ENCODE measurements at regions not wholly inside any gene's neighbourhood (a gene's known extent, or its start where the extent isn't known, plus 50 kb on each side); places are given as distances from the start of the nearest gene placed in this dataset.

DNA sequence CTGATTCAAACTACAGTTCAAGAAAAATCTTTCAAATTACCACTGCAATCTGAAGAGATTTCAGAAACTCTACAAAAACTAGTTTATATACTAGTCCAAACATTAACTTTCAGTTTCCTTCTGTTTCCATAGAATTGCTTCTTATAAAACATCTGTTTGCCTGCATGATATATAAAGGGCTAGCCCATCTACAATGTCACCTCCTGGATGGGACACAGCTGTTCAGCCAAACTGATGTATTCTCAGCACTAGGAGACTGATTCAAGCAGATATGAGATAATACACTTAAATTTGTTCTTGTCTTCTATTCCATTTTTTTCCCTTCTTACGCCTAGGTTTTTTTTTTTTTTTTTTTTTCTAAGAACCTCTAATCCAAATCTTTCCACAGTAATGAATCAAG lies 1569.7 kb upstream of the IGFBP7 start:
- no peak for DNase-seq

DNA sequence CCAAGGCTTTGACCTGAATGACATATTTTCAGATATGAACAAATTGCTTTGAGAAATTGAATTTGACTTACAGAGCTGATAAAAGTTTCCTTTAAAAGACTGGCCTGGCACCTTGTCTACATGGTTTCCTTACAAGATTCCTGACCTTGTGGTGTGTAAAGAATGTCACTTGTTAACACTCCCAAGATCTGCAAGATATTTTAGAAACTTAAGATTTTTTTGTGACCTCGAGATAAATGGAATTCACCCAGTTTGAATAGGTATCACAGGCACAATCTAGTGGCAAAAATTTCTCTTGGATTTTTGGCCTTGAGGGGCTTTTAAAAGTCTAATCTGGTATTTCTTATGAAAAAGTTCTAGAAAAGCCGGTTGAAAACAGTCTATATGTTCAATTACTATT lies 1568.9 kb upstream of the IGFBP7 start:
- no peak for DNase-seq

DNA sequence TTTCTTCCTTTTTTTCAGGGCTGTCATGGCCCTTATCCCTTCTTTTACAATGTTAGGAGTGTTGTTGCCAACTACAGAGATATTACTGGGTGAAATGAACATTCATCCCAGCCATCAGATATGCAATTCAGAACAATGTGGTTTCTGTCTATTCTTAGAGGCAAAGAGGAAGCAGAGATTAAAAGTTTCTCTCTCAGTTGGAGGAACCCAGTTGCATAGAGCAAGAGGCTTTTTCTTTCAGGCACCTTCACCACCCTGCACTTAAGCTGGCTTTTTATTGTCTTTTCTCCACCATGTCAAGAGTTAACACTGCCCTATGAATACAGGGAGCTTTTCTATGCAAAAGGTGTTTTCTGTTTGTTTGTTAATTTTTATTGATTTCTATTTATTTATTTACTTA lies 1559.6 kb upstream of the IGFBP7 start:
- no peak for DNase-seq

DNA sequence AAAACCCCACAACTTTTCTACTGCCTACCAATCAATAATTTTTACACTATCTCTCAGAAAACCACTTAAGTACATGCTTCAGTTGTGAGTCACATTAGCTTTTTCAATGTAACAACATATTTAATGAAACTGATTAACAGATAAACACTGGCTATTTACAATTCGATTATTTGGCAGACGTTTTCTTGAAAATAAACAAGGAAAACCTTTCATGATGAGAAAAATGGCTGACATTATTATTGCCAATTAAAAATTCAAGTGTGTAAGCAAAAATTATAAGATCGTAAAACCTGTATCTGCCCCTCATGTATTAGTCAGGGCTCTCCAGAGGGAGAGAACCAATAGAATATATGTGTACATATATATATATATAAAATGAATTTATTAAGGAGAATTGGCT lies 1555.5 kb upstream of the IGFBP7 start:
- no peak for DNase-seq

DNA sequence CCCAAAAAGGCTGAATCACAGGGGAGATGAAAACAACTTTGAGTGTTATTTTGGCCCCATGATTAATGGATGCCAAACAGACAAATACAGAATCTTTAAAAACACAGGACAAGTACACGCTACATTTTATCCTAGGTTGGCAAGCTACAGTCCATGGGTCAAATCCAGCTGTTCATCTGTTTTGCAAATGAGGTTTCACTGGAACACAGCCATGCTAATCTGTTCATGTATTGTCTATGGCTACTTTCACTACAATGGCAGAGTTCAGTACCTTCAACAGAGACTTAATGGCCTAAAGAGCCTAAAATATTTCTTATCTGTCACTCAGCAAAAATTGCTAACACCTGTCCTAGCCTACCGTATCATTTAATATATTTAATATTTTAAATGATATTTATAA lies 1548.5 kb upstream of the IGFBP7 start:
- peak; percentile 15 for DNase-seq

DNA sequence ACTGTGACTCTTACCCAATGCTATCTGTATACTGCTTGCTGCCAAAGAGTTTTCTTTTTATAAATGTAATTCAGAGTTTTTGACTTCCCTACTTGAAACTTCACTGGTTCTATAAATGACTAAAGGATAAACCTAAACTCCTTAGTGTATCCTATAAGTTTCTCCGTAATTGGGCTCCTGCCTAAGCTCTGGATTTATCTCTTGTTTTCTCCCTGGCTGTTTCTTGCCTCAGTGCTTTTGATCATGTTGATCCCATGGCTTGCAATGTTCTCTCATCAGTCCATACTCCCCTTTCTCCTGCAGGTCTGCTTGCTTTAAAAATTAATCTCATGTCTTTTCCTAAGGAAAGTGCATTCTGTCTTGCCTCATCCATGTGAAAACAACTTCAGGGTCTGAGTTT lies 1543.1 kb upstream of the IGFBP7 start:
- no peak for DNase-seq

DNA sequence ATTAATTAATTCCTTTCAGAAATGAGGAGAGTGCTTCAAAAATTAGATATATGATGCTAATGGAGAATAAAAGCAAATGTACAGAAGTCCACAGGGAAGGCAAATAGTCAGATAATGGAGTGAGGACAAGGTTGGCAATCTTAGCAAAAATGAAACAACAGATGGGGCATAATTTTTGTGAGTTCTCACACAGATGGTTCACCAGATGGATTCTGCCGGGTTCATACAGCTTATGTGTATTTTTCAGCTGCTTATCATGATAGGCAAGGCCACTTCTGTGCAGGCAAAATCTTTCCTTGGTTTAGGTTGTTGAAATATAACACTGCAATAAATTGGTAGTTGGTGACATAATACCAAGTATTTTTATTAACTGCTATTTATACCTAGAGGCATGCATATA lies 1539.0 kb upstream of the IGFBP7 start:
- DNase-seq: peak; percentile 76

DNA sequence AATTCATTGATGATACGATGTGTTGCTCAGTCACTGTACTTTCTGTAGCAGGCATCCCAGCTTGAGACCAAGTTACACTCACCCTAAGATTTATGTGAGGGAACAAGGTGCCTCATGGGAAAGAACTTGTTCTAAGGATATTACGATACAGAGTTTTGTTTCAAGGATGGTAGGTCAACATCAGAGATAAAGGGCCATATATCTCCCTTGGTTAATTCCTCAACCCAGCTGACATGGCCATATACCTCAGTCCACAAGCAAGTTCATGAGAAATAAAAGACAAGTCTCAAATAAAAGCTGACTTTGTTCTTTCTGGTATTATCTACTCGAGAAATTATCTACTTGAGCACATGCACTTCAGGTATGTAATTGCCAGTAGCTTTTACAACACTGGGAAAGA lies 1535.9 kb upstream of the IGFBP7 start:
- DNase-seq: no peak

DNA sequence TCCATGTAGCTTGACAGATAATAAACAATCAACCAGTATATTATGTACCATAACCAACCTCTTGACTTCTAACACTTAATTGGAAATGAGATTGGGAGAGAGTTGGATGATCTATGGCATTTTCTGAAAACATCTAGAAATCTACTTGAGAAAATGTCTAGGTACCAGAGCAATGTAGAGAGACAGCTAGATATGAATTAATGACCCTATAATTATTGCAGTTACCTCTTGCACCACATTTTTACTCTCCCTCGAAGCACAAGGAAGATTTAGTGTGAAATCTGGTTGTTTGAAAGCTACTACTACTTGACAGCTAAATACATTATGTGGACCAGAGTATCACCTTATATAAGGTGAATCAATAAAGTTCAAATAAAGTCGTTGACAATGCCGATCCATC lies 1534.4 kb upstream of the IGFBP7 start:
- DNase-seq: no peak

DNA sequence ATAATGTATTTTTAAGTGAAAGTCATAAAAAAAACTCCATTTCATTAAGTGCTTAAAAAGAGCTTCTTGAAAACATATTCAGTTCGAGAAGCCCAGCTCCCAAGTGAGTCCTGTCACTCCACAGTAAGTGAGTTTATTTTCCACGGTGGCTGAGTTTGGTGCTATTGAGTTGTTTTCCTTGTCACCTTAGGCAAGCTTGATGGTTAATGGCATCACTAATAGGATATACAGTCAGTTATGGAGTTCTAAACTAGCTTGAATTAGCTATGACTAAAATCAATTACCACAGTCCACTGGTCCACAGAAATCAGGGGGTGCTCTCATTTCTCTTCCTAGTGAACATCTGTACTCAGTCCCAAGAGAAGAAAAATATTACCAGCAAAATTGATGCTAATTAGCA lies 1526.2 kb upstream of the IGFBP7 start:
- DNase-seq: peak; percentile 2

DNA sequence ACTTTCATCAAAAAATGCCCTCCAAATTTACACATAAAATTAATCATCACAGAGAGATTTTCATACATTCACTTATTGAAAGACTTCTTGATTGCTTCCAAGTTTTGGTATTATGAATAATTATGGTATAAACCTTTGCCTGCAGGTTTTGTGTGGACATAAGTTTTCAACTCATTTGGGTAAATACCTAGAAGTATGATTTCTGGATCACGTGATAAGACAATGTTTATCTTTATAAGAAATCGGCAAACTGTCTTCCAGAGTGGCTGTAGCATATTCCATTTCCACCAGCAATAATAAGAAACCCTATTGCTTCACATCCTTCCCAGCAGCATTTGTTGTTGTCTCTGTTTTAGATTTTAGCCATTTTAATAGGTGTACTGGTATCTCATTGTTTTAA lies 1507.0 kb upstream of the IGFBP7 start:
- DNase-seq: no peak

DNA sequence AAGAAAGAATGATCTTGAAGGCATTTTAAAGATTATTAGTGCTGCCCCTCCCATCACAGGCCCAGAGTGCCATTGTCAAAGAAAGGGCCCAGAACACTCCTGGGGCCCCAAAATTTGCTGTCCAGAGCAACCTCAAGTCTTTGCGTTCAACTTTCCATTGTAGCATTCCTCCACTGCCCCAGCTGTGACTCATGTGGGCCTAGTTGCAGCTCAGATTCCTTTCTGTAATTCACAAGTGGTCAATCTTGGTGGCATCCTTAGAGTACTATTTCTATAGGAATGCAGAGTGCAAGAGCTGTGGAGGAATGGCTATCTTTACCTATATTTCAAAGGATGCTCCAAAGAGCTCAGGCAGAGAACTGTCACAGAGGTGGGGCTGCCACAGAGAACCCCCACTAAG lies 1500.8 kb upstream of the IGFBP7 start:
- DNase-seq: no peak

DNA sequence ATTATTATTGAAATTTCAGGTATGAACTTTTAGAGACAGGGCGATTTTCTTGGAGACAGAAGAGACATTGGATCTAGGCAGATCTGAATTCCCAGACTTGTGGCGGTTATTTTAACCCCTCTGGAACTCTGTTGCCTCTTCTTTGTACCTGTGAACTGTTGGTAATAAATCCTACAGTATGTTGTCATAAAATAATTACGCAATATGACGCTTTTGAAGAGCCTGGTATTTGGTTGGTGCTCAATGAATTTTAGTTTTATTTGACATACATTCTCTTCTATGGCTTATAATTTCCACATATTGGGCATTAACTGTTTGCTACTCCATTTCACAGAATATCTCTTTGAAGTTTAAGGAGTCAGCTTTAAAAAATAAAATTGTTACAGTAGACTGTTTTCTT lies 1496.1 kb upstream of the IGFBP7 start:
- no peak for DNase-seq

DNA sequence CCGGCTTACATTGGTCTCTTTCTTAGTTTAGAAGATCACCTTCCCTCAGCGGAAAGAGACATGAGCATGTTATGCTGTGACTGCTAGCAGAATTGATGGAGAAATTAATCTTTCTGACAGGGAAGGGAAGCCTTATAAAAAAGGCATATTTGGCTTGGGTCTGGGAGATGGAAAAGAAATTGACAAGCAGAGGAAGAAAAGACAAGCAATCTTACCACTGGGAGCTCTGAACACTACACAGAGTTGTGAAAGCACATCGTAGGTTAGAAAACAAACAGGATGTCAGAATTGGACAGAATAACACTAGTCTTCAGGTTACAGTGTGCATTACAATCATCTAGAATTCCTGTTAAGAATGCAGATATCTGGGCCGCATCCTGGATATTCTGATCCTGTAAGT lies 1493.8 kb upstream of the IGFBP7 start:
- DNase-seq: no peak

DNA sequence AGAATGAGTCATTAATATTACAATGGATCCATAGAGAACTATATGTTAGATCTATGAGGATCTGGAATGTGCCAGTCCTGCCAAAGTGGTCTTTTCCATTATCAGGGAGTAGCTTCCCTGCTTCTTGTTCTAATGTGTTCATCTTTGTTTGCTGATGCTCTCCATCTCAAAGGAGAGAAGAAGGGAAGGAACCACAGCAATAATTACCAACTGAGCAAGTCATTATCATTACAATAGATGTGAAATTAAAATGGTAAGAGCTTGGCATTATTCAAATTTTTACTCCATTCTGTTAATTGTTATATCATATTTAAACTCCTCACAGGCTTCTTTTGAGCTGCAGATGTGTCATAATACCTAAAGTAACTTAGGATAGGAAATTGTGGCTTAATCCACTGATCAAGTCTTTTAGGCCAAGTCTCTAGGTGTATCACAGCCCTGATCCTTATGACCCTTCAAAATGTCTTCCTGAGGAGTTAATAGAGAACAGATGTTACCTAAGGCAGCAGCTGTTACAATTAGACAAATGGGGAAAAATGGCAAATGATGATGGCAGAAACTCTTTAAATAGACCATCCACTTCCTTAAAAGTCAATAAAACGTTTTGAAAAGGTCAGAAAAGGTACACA lies 1492.7 kb upstream of the IGFBP7 start:
- no peak for DNase-seq

DNA sequence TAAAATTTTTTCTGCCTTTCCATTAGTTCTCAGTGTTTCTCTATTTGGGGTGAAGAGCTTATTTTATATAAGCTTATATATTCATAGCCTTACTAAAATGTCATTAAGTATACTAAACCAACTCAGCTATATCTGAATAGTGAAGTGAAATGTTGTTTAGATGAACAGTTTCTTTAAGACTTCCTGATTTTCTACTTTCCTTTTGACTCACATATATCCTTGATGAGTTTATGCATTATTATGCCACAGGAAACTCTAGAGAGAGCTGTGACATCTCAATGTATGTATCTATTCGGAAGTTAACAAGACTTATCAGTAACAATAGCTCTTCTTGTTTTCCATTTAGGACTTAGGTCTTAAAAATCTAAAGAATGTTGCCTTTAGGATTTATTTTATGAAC lies 1491.8 kb upstream of the IGFBP7 start:
- no peak for DNase-seq

DNA sequence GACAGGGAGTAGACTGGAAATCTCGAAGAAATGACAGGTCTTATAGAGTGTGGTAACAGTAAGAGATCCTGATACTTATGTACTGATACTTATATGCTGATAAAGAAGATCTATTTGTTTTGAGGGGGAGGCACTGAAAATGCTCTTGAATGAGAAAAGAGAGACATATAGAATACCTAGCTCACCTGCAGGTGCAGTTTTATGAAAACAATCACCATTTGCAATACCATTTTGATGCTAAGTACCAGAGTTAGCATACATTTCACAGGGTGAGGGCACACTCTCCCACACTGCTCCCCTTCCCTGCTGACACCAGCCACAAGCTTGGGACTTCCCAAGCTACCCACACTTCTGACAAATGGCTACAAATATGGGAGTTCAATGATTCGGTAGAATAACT lies 1490.1 kb upstream of the IGFBP7 start:
- DNase-seq: no peak

DNA sequence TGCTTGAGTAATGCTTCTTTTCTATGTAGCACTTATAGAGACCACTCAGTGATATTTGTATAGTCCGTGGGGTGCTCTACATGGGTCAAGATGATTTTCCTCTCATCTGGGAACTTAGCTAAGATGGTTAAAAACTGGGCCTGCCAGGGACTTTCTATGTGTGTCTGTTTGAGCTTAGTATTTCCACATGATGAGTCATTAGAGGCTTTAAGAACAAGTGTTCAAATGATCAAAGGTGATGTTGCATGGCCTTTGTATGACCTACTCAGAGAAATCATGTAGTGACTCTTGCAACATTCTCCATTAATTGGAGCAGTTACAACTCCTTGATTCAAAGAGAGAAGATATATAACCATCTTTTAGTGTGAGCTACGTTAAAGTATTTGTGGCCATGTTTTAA lies 1480.5 kb upstream of the IGFBP7 start:
- DNase-seq: no peak

DNA sequence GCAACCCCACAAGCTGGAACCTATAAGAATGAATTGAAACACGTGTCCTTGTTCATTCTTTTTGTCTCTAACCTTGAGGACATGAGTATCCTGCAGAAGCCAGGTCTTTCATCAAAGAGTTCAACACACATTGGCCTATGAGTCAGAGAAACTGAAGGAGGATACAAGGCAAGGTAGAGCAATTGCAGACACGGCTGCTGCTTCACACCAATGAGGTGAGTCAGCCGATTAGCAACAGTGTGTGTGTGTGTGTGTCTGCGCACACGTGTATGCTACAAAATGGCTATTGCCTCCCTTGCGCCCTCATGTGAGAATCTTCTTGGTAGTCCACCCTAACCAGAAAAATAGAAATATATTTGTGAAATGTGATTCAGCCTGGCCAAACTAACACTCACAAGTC lies 1477.7 kb upstream of the IGFBP7 start:
- DNase-seq: no peak

DNA sequence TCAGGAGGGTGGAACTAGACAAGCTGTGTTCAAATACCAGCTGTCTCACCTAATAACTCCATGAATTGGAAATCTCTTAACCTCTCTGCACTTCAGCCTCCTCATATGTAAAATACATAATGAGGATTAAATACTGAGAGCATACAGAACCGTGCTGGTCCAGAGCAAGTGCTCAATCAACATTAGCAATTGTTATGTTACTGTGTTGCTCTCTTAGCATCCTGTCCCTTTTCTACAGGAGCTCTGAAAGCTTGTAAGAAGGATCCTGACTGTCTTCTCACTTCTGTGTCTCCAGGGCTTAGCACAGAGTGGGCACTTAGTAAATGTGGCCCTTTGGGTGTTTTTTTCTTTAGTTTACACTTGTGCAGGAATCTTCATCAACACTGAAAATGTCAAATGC lies 1456.1 kb upstream of the IGFBP7 start:
- DNase-seq: no peak

DNA sequence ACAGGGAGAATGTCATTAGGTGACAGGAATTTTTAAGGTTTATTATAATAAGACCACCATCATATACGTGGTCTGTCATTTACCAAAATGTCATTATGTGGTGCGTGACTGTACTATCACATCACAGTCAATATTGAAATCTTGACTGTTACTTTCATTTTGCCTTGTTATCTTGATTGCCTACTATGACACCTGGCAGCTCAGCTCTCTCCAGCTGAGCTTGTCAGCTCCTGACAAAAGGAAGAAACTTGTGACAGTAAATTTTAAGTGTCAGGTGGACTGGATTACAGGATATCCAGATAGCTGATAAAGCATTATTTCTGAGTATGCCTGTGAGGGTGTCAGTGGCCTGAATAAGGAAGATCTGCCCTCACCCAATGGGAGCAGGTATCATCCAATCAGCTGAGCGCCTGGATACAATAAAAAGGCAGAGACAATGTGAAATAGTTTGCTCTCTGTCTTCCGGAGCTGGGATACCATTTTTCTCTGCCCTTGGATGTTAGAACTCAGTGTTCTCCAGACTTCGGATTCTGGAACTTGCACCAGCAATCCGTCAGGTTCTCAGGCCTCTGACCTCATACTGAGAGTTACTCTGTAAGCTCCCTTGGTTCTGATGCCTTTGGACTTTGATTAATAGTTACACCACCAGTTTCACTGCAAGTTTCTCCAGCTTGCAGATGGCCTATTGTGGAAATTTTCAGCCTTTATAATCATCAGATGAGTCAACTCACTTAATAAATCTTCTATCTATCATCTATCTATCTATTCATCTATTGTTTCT lies 1454.7 kb upstream of the IGFBP7 start:
- DNase-seq: no peak

DNA sequence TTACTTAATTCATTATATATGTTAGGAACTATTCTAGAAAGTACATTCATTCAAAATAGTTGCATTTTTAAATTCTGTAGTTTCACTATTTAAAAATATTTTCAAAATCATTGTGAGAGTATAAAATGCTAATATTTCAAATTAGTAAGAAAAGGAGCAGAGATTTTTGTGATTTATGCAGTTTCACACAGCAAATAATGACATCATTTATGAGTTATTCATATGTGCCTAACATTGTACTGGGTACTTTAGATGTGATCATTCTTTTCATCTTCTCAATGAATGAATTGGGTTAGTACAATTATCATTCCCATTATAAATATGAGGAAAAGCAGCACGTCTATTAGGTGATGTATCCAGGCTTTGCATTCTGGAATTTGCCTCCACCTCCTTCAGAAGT lies 1451.0 kb upstream of the IGFBP7 start:
- DNase-seq: no peak

DNA sequence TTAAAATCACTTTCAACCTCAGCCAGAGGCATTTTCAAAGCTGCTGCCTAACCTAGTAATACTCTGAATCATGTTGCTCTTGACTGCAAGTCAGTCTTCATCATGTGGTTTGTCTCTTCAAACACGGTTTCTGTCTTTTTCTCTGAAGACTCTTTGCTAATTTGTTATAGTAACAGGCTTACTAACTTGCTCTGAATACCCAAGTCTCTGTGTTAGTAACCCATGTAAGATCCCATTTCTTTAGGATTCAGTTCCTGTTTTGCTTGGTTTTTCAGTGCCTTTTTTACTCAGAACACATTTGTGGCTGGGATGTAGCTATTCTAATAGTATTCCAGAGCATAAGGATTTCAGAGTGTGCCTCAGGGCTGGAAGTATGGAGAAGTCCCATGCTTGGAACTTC lies 1450.6 kb upstream of the IGFBP7 start:
- DNase-seq: no peak

DNA sequence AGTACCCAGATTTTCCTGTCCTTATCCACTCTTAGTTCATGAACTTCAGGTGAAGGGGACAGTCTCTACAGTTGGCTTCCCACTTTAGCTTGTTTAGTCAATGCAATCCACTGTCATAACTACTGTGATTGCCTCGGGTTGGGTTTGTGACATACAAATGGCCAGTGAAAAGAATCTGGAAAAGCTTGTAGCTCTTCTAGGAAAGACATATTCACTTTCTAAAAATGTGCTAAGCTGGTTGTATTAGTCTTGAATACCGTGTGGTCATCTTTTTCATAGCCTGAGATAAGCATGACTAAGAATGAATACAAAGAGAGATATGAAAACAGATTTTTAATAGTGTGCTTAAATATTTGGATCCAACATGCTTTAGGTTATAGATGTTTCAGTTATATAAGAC lies 1443.5 kb upstream of the IGFBP7 start:
- DNase-seq: no peak

DNA sequence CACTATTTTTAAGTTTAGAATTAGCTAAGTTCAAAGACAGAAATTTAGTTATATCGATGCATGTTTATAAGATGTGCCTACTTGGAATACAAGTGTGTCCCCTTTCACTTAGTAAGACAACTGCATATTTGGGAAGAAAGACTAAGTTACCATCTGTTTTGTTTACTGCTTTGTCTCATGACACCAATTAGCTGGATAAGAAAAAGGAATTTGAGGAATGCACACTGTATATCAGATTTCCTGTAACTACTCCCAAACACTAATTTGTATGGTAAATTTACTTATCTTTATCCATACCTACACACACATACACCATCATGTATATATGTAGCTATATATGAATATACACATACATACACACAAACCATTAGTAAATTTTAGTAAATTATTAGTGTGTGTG lies 1442.8 kb upstream of the IGFBP7 start:
- DNase-seq: no peak
